ENCODE measurements at regions not wholly inside any gene's neighbourhood (a gene's known extent, or its start where the extent isn't known, plus 50 kb on each side); places are given as distances from the start of the nearest gene placed in this dataset.

- TF ChIP-seq, protein P1, sequence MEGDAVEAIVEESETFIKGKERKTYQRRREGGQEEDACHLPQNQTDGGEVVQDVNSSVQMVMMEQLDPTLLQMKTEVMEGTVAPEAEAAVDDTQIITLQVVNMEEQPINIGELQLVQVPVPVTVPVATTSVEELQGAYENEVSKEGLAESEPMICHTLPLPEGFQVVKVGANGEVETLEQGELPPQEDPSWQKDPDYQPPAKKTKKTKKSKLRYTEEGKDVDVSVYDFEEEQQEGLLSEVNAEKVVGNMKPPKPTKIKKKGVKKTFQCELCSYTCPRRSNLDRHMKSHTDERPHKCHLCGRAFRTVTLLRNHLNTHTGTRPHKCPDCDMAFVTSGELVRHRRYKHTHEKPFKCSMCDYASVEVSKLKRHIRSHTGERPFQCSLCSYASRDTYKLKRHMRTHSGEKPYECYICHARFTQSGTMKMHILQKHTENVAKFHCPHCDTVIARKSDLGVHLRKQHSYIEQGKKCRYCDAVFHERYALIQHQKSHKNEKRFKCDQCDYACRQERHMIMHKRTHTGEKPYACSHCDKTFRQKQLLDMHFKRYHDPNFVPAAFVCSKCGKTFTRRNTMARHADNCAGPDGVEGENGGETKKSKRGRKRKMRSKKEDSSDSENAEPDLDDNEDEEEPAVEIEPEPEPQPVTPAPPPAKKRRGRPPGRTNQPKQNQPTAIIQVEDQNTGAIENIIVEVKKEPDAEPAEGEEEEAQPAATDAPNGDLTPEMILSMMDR (IDR thresholded peaks at IDR 0.05), result no peak
- no peaks in the 10 kb centered on the region for H3K36me3 ChIP-seq
- no peak overlapping the region for H3K27ac ChIP-seq
- ATAC-seq (no peak), DNase-seq (no peak)
- H3K4me1 ChIP-seq, result no peaks in the 10 kb centered on the region
- H3K27me3 ChIP-seq, result peaks cover 0 to 8% of the 10 kb centered on the region in 2 donors
- H3K4me3 ChIP-seq, result no peak overlapping the region
- intact Hi-C loops (cut with DNase I), result no loop called here
- no peaks in the 10 kb centered on the region for H3K9me3 ChIP-seq
These were observed 347.8 kb upstream of the NFE2L3 start for GRCh38 chr7:25804154-25804553.

DNA sequence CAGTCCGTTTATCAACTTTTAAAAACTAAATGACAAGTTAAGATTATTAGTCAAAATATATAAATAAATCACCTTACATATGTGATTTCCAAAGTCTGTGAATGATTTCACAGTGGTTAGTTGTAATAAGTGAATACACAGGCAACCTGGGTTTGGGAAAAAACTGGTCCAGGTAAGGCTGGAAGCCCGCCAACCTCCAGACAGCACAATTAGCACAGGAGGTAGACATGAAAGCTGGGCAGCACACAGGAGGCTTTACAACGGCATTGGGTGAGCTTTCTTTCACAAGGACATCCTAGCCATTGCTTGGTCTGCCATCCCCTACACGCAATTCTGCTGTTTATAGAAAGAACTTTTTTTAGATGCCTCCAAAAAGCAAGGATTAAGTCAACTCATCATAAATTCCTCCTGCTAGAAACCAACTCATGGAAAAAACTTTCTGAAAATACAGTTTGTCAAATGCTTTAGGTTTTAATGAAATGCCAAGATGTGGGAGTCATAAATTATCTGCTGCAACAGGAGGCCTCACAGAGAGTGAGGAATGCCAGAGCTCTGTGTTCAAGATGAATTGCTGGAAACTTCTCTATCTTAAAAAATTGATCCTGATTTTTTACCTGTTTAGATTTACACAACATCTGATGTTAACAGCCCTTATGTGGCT, 346.8 kb upstream of the NFE2L3 start:
- Histone ChIP-seq H3K27ac (peak overlapping the region in 1 of 2 donors; percentile 15), H3K4me1 (no peaks in the 10 kb centered on the region), H3K27me3 (peaks cover 0 to 8% of the 10 kb centered on the region in 2 donors), H3K4me3 (no peak overlapping the region), H3K36me3 (no peaks in the 10 kb centered on the region), H3K9me3 (no peaks in the 10 kb centered on the region)
- DNase-seq, result no peak
- intact Hi-C loops (cut with DNase I), result no loop called here
- no peak for ATAC-seq
- TF ChIP-seq, protein P1 (IDR thresholded peaks at IDR 0.05), result no peak

DNA sequence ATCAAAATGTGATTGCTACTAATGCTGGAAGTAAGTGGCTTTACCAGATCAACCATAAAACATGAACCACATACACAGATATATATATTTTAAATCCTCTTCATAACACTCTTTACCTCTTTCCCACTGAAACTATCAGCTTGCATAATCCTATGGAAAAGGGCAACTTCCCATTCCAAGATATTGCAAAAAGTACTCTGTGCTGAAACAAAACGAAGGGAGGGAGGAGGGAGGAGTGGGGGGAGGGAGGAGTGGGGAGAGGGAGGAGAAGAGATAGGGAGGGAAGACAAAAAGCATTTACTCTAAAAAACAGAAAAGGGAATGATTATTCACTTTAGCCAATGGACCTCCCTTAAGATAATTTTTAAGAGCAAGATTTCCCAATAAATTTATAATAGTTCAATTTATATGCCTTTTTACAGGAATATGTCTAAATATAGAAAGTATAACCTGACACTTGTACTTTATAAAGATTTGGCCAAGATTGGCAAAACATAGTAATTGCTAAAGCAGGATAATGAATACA, 344.8 kb upstream of the NFE2L3 start:
- H3K4me3 ChIP-seq, result no peak overlapping the region
- intact Hi-C loops (cut with DNase I), result no loop called here
- TF ChIP-seq, protein P1 (IDR thresholded peaks at IDR 0.05), result no peak
- H3K27ac ChIP-seq, result no peak overlapping the region
- H3K36me3 ChIP-seq, result no peaks in the 10 kb centered on the region
- H3K4me1 ChIP-seq, result no peaks in the 10 kb centered on the region
- DNase-seq (peak in 1 of 4 donors; percentile 26), ATAC-seq (no peak)
- H3K27me3 ChIP-seq, result peaks cover 0 to 8% of the 10 kb centered on the region in 2 donors
- no peaks in the 10 kb centered on the region for H3K9me3 ChIP-seq

DNA sequence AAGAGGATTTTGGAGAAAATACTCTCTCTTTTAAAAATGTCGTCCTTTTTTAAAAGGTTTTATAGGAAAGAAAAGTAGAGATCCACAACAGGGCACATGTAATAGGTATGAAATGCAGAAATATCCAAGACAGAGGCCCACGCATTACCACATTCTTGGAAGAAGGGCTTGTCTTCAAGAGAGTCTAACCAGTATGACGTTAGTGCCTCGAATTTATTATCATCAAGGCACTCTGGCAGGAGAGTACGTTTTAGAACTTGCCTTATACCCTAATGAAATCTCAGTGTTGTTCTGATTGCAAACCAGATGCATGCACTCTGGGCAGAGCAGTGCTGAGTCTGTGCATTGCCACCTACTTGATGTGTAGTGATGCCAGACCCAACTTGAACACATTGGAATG, 342.6 kb upstream of the NFE2L3 start:
- no peak for ATAC-seq
- DNase-seq, result no peak
- Histone ChIP-seq H3K4me3 (no peak overlapping the region), H3K36me3 (no peaks in the 10 kb centered on the region), H3K9me3 (no peaks in the 10 kb centered on the region), H3K27me3 (peaks cover 0 to 8% of the 10 kb centered on the region in 2 donors), H3K4me1 (no peaks in the 10 kb centered on the region), H3K27ac (no peak overlapping the region)
- intact Hi-C loops (cut with DNase I), result no loop called here
- TF ChIP-seq, protein P1 (IDR thresholded peaks at IDR 0.05), result no peak

- no peak for ATAC-seq
- Histone ChIP-seq H3K9me3 (no peaks in the 10 kb centered on the region), H3K27me3 (peaks cover 0 to 8% of the 10 kb centered on the region in 2 donors), H3K4me1 (no peaks in the 10 kb centered on the region), H3K36me3 (no peaks in the 10 kb centered on the region), H3K27ac (no peak overlapping the region), H3K4me3 (no peak overlapping the region)
- TF ChIP-seq, protein P1 (IDR thresholded peaks at IDR 0.05), result no peak
- no peak for DNase-seq
- intact Hi-C loops (cut with DNase I), result no loop called here
These were observed 339.7 kb upstream of the NFE2L3 start for GRCh38 chr7:25812086-25812850.

All from left lung (tissue), 4 donors.